OCI-M2 (cell line): ENCODE measurements at regions not wholly inside any gene's neighbourhood (a gene's known extent, or its start where the extent isn't known, plus 50 kb on each side); places are given as distances from the start of the nearest gene placed in this dataset.
"Not testable (repeated sequence)": the region's sequence is repeated elsewhere in the genome, so short reads cannot be mapped to it uniquely, and the experiment has no call there.

Source experiments
- DNase-seq: peaks from one replicate; lab custom pipeline; 2025; ENCODE audit not compliant: unreplicated experiment; lab: John Stamatoyannopoulos, UW

DNA sequence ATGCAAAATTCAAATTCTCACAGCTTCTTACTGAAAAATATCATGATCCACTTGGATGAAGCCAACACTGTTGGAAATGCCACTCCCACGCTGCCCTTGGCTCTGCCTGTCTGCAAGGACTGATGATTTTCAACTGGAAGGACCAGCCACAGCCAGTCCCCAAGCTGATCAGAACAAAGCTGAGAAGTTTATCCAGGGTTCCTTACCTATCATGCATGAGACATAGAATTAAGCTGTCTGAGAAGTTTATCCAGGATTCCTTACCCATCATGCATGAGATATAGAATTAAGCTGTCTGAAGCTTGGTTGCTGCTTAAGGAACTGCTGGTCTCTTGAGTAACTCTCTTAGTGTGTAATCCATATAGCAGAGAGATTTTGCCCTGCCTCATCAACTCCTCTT is 159.8 kb upstream of the TMEM260 start:
- DNase-seq: no peak

GRCh38 chr14:56422221-56422620 is 157.4 kb upstream of the TMEM260 start:
- DNase-seq: no peak

GRCh38 chr14:56422703-56423213 is 156.8 kb upstream of the TMEM260 start:
- no peak for DNase-seq

DNA sequence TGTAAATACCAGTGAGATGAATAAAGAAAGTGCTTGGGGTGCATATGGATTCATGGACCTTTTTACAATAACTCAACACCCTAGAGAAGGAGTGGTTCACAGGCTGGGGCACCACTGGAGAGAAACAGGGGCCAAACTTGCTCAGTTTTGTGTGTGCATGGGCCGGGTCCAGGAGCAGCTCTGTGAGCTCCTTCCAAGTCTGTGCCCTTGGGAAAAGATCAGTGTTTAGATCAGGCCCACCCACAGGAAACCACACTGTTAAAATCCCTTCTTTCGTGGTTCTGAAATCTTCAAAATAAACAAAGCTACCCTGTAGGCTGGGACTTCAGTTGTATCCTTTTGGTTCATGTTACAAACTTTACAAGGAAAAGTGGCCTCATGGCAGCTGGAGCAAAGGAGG is 156.1 kb upstream of the TMEM260 start:
- no peak for DNase-seq

DNA sequence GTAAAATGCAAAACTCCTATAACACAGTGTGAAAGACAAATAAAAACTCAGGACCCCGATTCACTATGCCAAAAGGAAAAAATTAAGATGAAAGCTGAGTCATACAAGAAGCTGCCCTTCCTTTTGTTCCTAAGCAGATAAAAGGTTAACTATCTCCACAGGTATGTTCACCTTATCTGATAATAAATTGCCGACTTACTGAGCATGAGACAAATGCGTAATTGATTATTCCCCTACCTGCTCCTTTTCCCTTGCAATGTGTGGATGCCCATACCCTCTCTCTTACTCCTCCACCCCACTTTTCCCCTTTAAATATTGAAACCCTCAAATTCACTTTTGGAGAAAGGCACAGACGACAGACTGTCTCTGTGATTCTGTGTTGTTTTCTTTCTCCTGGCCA is 148.6 kb upstream of the TMEM260 start:
- DNase-seq: no peak

DNA sequence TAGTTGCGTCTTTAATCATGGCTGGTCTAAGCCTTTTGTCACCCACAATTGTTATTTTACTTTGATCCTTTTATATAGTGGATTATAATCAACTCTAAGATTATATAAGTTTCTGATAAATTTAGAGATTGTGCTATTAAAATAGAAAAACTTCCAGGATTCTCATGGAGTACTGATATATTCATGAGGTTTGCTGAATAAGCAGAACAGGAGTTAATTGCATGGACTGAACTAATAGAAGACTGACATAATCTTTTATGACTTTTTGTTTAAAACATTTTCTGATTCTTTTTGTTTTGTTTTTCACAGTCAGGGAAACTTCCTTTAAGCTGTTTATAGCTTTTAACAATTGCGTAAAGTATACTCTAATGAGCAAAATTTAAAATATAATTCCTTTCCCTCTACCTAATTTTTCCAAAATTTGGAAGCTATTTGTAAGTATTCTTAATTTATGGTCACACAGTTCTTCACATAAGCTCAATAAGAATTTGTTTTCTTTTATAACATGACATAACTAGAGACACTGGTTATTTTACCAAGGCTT is 129.9 kb upstream of the TMEM260 start:
- no peak for DNase-seq

GRCh38 chr14:56452940-56453339 is 126.7 kb upstream of the TMEM260 start:
- DNase-seq: no peak

- not testable (repeated sequence) for DNase-seq
Observed at GRCh38 chr14:56454680-56455079, 124.9 kb upstream of the TMEM260 start.

- DNase-seq: no peak
Observed at GRCh38 chr14:56460469-56460868, 119.1 kb upstream of the TMEM260 start.

- DNase-seq: no peak
Observed at GRCh38 chr14:56461276-56462275, 118.0 kb upstream of the TMEM260 start.

DNA sequence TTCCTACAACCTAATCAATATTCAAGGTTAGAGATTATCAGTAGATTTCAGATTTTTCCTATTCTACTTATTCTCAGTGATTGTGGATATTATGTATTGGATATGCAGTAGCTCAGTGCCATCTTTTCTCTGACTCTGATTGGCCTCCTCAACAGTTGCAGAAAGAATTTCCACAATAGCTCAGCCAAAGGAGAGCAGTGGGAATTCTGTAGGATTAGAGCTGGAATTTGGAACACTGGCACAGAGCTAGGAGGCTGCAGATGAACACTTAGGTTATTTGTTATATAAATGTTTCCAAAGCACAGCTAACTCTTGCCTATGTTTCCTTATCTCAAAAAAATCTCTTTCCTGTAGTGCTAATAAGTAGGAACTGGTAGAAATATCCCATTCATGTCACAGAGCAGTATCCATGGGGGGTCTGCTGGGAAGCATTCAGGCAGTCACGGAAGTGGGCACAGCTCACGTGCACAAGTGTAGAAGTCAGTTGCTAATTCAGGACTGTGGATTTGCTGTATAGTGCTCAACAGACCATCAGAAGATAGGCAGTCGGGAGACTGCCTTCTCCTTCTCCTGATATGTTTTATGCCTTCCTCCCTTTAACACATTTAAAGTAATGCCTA is 116.2 kb upstream of the TMEM260 start:
- DNase-seq: no peak

GRCh38 chr14:56471056-56471455 is 108.5 kb upstream of the TMEM260 start:
- DNase-seq: no peak

GRCh38 chr14:56474419-56475022 is 105.1 kb upstream of the TMEM260 start:
- peak; percentile 37 for DNase-seq

GRCh38 chr14:56482310-56482911 is 97.2 kb upstream of the TMEM260 start:
- no peak for DNase-seq

- DNase-seq: no peak
Observed at GRCh38 chr14:56487090-56487667, 92.4 kb upstream of the TMEM260 start.

DNA sequence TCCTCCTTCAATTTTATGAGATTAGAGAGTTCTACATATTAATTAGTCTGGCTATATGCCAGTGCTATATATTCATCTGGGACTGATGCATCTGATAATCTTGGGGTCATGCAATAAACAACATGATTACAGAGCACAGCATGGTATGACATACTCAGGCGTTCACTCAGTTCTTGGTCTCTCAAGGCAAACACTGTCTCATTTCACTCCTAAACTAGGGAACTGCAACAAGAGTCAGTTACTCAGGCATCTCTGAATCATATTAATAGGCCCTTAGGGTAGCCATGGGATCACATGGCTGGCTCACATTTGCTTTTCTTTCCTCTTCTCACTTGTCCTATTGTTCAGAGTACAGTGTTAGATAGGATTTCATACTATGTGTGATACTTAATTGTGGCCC is 91.8 kb upstream of the TMEM260 start:
- DNase-seq: no peak

- DNase-seq: no peak
Observed at GRCh38 chr14:56488306-56488705, 91.3 kb upstream of the TMEM260 start.

- DNase-seq: no peak
Observed at GRCh38 chr14:56490379-56490778, 89.2 kb upstream of the TMEM260 start.

- no peak for DNase-seq
Observed at GRCh38 chr14:56491299-56492285, 88.0 kb upstream of the TMEM260 start.
